SK-N-SH (cell line): ENCODE measurements at regions not wholly inside any gene's neighbourhood (a gene's known extent, or its start where the extent isn't known, plus 50 kb on each side); places are given as distances from the start of the nearest gene placed in this dataset.

Experiments
- CTCF ChIA-PET: fragments of 300-600, 350-600 bp; formaldehyde crosslinking; extraction: SDS; loops from one replicate; lab custom pipeline; 2021; lab: Yijun Ruan, JAX
- POLR2A ChIA-PET: fragments of 350-600 bp; sonication (Branson Sonifier 250); formaldehyde crosslinking; extraction: SDS; loops from one replicate; lab custom pipeline; 2020; ENCODE audit warnings: antibody characterized with exemption, inconsistent platforms; lab: Yijun Ruan, JAX
- DNase-seq: peaks from one replicate; pipeline ENCODE4 v3.0.0; 2012
- H2AFZ ChIP-seq: fragments of 200-600 bp; sonication (generic); 2 replicates; pipeline ENCODE4 v1.8.1; 2016; ENCODE audit warnings: antibody characterized with exemption, mild to moderate bottlenecking, low read depth
- H3F3A ChIP-seq: fragments of 200-600 bp; sonication (generic); replicated peaks from 2 replicates; pipeline ENCODE3; 2016; ENCODE audit warnings: antibody characterized with exemption, mild to moderate bottlenecking; ENCODE audit not compliant: insufficient read depth
- H3K27ac ChIP-seq, 2 experiments: fragments of 200-500 bp in 1 of 2; fragments of 200-600 bp in 1 of 2; sonication (Bioruptor generic) in 1 of 2; sonication (generic), shearing (Covaris generic) in 1 of 2; 2 replicates each; pipeline versions ENCODE4 v1.5.1 to v1.6.1; 2014 to 2016; ENCODE audit warnings: low read depth in 2 of 2, inconsistent platforms in 1 of 2, low read length in 1 of 2, mild to moderate bottlenecking in 1 of 2, mixed read lengths in 1 of 2
- H3K27me3 ChIP-seq: fragments of 200-600 bp; sonication (generic), shearing (Covaris generic); 2 replicates; pipeline ENCODE4 v1.6.1; 2016; ENCODE audit warnings: mixed run types; ENCODE audit not compliant: insufficient read depth
- H3K36me3 ChIP-seq, 2 experiments: fragments of 200-500 bp in 1 of 2; fragments of 200-600 bp in 1 of 2; sonication (Bioruptor generic) in 1 of 2; sonication (generic) in 1 of 2; replicated peaks in 1 of 2; 2 replicates each; pipeline versions ENCODE3 to v1.5.1; 2014 to 2016; ENCODE audit warnings: low read length in 1 of 2, mild to moderate bottlenecking in 1 of 2; ENCODE audit not compliant: insufficient read depth in 2 of 2, control insufficient read depth in 1 of 2
- H3K4me1 ChIP-seq, 2 experiments: fragments of 200-500 bp in 1 of 2; fragments of 200-600 bp in 1 of 2; sonication (Bioruptor generic) in 1 of 2; sonication (generic), shearing (Covaris generic) in 1 of 2; 2 replicates each; pipeline versions ENCODE4 v1.5.1 to v1.6.1; 2014 to 2016; ENCODE audit warnings: low read depth in 1 of 2, low read length in 1 of 2, mixed run types in 1 of 2; ENCODE audit not compliant: insufficient read depth in 2 of 2, control insufficient read depth in 1 of 2
- H3K4me2 ChIP-seq: fragments of 200-600 bp; sonication (generic), shearing (Covaris generic); 2 replicates; pipeline ENCODE4 v1.6.1; 2017; ENCODE audit warnings: mixed run types
- H3K4me3 ChIP-seq, 2 experiments: fragments of 200-500 bp in 1 of 2; fragments of 200-600 bp in 1 of 2; sonication (Bioruptor generic) in 1 of 2; sonication (generic), shearing (Covaris generic) in 1 of 2; 2 replicates each; pipeline versions ENCODE4 v1.5.1 to v1.8.1; 2014 to 2016; ENCODE audit warnings: low read depth in 2 of 2, inconsistent platforms in 1 of 2, low read length in 1 of 2, mild to moderate bottlenecking in 1 of 2, mixed read lengths in 1 of 2, moderate library complexity in 1 of 2
- H3K79me2 ChIP-seq: fragments of 200-600 bp; sonication (generic); 2 replicates; pipeline ENCODE4 v1.8.1; 2017; ENCODE audit warnings: mild to moderate bottlenecking; ENCODE audit not compliant: insufficient read depth
- H3K9ac ChIP-seq: fragments of 200-600 bp; sonication (generic); 2 replicates; pipeline ENCODE4 v1.6.1; 2017; ENCODE audit warnings: mixed run types
- H3K9me2 ChIP-seq: fragments of 200-600 bp; sonication (generic); 2 replicates; pipeline ENCODE4 v1.6.1; 2017; ENCODE audit warnings: mixed run types
- H3K9me3 ChIP-seq: fragments of 200-600 bp; sonication (generic); 2 replicates; pipeline ENCODE4 v1.6.1; 2017; ENCODE audit warnings: mixed run types, mild to moderate bottlenecking, moderate library complexity
- H4K20me1 ChIP-seq: fragments of 200-600 bp; sonication (generic); 2 replicates; pipeline ENCODE4 v1.6.1; 2017; ENCODE audit warnings: mild to moderate bottlenecking, mixed run types; ENCODE audit not compliant: insufficient read depth
- EZH2phosphoT487 ChIP-seq: fragments of 200-600 bp; sonication (generic); IDR thresholded peaks from 2 replicates; pipeline ENCODE4 v1.6.1; 2017; ENCODE audit warnings: low read depth, mixed run types, mild to moderate bottlenecking, antibody characterized with exemption, moderate library complexity, borderline replicate concordance
- FOXJ3 ChIP-seq: sonication (generic); formaldehyde crosslinking; IDR thresholded peaks from 2 replicates; pipeline ENCODE4 v1.5.1; 2020; ENCODE audit warnings: mild to moderate bottlenecking, missing genetic modification reagents
- MEF2A ChIP-seq: IDR thresholded peaks from 2 replicates; pipeline ENCODE4 v1.4.0; 2012; ENCODE audit warnings: low read depth, borderline replicate concordance
- MXI1 ChIP-seq: IDR thresholded peaks from 2 replicates; pipeline ENCODE4 v1.6.1; 2012; ENCODE audit warnings: mild to moderate bottlenecking, low read depth, low read length, improper control_type of control experiment
- SMC3 ChIP-seq: IDR thresholded peaks from 2 replicates; pipeline ENCODE4 v1.6.1; 2012; ENCODE audit warnings: low read depth, low read length, improper control_type of control experiment
- TEAD4 ChIP-seq: IDR thresholded peaks from 2 replicates; pipeline ENCODE4 v1.4.0; 2012; ENCODE audit warnings: mild to moderate bottlenecking, borderline replicate concordance; ENCODE audit not compliant: insufficient read depth
- WGBS: methylation state at CpG from one replicate; pipeline ENCODE4 v1.1.6; 2017; ENCODE audit warnings: low lambda C conversion rate; 5-methylcytosine and 5-hydroxymethylcytosine counted together
- TF ChIP-seq, protein P1 (sequence below): fragments of 150-350 bp; IDR thresholded peaks from 2 replicates; pipeline ENCODE4 v1.6.1; 2016; ENCODE audit warnings: mild to moderate bottlenecking, low read depth, low read length
- TF ChIP-seq, protein P2 (sequence below): IDR thresholded peaks from 2 replicates; pipeline ENCODE4 v1.4.0; 2012; ENCODE audit warnings: low read depth, borderline replicate concordance
- TF ChIP-seq, protein P3 (sequence below): IDR thresholded peaks from 2 replicates; pipeline ENCODE4; 2012
- TF ChIP-seq, protein P4 (sequence below): IDR thresholded peaks from 2 replicates; pipeline ENCODE4 v1.6.1; 2012; ENCODE audit warnings: mild to moderate bottlenecking, low read depth, low read length, moderate library complexity

DNA sequence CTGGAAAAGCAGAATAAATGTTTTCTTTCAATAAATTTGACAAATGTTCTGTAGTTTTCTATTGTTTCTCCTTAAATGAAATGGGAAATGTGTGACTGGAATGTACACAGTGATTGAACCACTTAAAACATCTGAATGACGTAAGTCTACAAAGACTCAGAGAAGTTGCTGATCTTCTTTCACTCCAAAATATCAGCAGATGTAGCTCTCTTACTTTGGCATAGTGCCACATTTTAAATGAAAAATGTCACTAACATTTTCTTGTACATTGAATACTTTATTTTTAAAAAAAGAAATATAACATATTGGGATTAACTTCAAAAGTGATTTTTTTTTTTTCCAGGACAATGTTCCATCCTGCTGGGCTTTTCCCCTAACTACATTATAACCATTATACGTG is 565.6 kb downstream of the TMEM182 start:
- no peaks in the 10 kb centered on the region for H3K9me3 ChIP-seq
- 5% methylated on average over 2 of the region's 2 CpGs for WGBS
- no peaks in the 10 kb centered on the region for H3K36me3 ChIP-seq
- no peak overlapping the region for H3K27ac ChIP-seq
- no peaks in the 10 kb centered on the region for H4K20me1 ChIP-seq
- no peaks in the 10 kb centered on the region for H3K9me2 ChIP-seq
- no peak for DNase-seq
- TF ChIP-seq, protein P1, sequence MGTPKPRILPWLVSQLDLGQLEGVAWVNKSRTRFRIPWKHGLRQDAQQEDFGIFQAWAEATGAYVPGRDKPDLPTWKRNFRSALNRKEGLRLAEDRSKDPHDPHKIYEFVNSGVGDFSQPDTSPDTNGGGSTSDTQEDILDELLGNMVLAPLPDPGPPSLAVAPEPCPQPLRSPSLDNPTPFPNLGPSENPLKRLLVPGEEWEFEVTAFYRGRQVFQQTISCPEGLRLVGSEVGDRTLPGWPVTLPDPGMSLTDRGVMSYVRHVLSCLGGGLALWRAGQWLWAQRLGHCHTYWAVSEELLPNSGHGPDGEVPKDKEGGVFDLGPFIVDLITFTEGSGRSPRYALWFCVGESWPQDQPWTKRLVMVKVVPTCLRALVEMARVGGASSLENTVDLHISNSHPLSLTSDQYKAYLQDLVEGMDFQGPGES = no peak
- TF ChIP-seq TEAD4 = no peak
- no peak for TF ChIP-seq MXI1
- TF ChIP-seq EZH2phosphoT487 = no peak
- TF ChIP-seq, protein P2, sequence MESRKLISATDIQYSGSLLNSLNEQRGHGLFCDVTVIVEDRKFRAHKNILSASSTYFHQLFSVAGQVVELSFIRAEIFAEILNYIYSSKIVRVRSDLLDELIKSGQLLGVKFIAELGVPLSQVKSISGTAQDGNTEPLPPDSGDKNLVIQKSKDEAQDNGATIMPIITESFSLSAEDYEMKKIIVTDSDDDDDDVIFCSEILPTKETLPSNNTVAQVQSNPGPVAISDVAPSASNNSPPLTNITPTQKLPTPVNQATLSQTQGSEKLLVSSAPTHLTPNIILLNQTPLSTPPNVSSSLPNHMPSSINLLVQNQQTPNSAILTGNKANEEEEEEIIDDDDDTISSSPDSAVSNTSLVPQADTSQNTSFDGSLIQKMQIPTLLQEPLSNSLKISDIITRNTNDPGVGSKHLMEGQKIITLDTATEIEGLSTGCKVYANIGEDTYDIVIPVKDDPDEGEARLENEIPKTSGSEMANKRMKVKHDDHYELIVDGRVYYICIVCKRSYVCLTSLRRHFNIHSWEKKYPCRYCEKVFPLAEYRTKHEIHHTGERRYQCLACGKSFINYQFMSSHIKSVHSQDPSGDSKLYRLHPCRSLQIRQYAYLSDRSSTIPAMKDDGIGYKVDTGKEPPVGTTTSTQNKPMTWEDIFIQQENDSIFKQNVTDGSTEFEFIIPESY = no peak
- H3K9ac ChIP-seq = no peak overlapping the region
- H3K79me2 ChIP-seq = no peaks in the 10 kb centered on the region
- no peak overlapping the region for H3K4me3 ChIP-seq
- ChIA-PET CTCF (no interaction called here), POLR2A (no interaction called here)
- H3F3A ChIP-seq = no peaks in the 10 kb centered on the region
- no peak overlapping the region for H2AFZ ChIP-seq
- H3K27me3 ChIP-seq = no peaks in the 10 kb centered on the region
- no peak overlapping the region for H3K4me2 ChIP-seq
- H3K4me1 ChIP-seq = no peaks in the 10 kb centered on the region

DNA sequence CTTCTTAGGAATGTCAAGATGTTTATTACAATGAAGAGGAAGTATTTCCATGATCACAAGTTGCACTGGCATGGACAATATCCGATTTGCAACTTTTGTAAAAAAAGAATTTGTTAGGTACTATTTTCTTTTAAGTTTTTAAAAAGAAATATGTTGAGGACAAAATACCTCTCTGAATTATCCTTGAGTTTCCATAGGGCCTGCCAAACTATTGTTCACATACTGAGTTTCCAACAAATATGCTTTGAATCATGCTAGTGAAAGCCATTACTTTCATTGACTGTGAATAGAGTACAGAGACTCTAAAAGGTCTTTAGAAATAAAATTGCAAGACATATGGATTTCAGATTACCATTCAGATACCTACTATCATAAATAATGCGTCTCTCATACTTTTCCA is 566.1 kb downstream of the TMEM182 start:
- H3K36me3 ChIP-seq = no peaks in the 10 kb centered on the region
- H4K20me1 ChIP-seq = no peaks in the 10 kb centered on the region
- no peaks in the 10 kb centered on the region for H3K4me1 ChIP-seq
- H2AFZ ChIP-seq = no peak overlapping the region
- no peaks in the 10 kb centered on the region for H3K79me2 ChIP-seq
- no peak for TF ChIP-seq MEF2A
- TF ChIP-seq SMC3 = no peak
- TF ChIP-seq, protein P3, sequence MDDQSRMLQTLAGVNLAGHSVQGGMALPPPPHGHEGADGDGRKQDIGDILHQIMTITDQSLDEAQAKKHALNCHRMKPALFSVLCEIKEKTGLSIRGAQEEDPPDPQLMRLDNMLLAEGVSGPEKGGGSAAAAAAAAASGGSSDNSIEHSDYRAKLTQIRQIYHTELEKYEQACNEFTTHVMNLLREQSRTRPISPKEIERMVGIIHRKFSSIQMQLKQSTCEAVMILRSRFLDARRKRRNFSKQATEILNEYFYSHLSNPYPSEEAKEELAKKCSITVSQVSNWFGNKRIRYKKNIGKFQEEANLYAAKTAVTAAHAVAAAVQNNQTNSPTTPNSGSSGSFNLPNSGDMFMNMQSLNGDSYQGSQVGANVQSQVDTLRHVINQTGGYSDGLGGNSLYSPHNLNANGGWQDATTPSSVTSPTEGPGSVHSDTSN = no peak
- TF ChIP-seq FOXJ3 = no peak
- TF ChIP-seq, protein P2 = no peak
- TF ChIP-seq, protein P4, sequence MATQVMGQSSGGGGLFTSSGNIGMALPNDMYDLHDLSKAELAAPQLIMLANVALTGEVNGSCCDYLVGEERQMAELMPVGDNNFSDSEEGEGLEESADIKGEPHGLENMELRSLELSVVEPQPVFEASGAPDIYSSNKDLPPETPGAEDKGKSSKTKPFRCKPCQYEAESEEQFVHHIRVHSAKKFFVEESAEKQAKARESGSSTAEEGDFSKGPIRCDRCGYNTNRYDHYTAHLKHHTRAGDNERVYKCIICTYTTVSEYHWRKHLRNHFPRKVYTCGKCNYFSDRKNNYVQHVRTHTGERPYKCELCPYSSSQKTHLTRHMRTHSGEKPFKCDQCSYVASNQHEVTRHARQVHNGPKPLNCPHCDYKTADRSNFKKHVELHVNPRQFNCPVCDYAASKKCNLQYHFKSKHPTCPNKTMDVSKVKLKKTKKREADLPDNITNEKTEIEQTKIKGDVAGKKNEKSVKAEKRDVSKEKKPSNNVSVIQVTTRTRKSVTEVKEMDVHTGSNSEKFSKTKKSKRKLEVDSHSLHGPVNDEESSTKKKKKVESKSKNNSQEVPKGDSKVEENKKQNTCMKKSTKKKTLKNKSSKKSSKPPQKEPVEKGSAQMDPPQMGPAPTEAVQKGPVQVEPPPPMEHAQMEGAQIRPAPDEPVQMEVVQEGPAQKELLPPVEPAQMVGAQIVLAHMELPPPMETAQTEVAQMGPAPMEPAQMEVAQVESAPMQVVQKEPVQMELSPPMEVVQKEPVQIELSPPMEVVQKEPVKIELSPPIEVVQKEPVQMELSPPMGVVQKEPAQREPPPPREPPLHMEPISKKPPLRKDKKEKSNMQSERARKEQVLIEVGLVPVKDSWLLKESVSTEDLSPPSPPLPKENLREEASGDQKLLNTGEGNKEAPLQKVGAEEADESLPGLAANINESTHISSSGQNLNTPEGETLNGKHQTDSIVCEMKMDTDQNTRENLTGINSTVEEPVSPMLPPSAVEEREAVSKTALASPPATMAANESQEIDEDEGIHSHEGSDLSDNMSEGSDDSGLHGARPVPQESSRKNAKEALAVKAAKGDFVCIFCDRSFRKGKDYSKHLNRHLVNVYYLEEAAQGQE = no peak
- no peak overlapping the region for H3K9ac ChIP-seq
- H3K9me3 ChIP-seq = no peaks in the 10 kb centered on the region
- 14% methylated on average over 2 of the region's 2 CpGs for WGBS
- H3K4me3 ChIP-seq = no peak overlapping the region
- H3K4me2 ChIP-seq = no peak overlapping the region
- no peaks in the 10 kb centered on the region for H3K27me3 ChIP-seq
- H3K9me2 ChIP-seq = no peaks in the 10 kb centered on the region
- no peak overlapping the region for H3K27ac ChIP-seq
- POLR2A ChIA-PET = no interaction called here
- CTCF ChIA-PET = no interaction called here
- no peaks in the 10 kb centered on the region for H3F3A ChIP-seq
- no peak for DNase-seq
